ENCODE measurements at regions not wholly inside any gene's neighbourhood (a gene's known extent, or its start where the extent isn't known, plus 50 kb on each side); places are given as distances from the start of the nearest gene placed in this dataset.

- no peaks in the 10 kb centered on the region for H3K4me1 Mint-ChIP-seq
- H3K27ac Mint-ChIP-seq: no peak overlapping the region
- no peaks in the 10 kb centered on the region for H4K20me1 ChIP-seq (ENCODE audit: control insufficient read depth, insufficient read depth, low read length, poor library complexity, severe bottlenecking)
- no peaks in the 10 kb centered on the region for H3K79me2 ChIP-seq (ENCODE audit: control insufficient read depth, insufficient read depth, low read length)
- no peak overlapping the region for H3K9ac ChIP-seq (ENCODE audit: low read length)
- H3K36me3 ChIP-seq (replicated peaks in 1 of 2; ENCODE audit: control extremely low read depth in 1 of 2, control insufficient read depth in 1 of 2, extremely low read depth in 1 of 2, insufficient read depth in 2 of 2, low read length in 1 of 2): no peaks in the 10 kb centered on the region
- WGBS (ENCODE audit: insufficient coverage): no CpG with 5 or more reads among the region's 1 CpG
- intact Hi-C loops (cut with micrococcal nuclease): no loop called here
- H2AFZ ChIP-seq (ENCODE audit: insufficient read depth, low read depth, low read length, poor library complexity, severe bottlenecking): no peak overlapping the region
- no peak overlapping the region for H3K4me3 Mint-ChIP-seq
- H3K4me2 ChIP-seq (replicated peaks; ENCODE audit: low read depth, low read length, poor library complexity, severe bottlenecking): no peak overlapping the region
- peaks cover 7% of the 10 kb centered on the region for H3K9me3 Mint-ChIP-seq (ENCODE audit: insufficient read depth)
- no peak overlapping the region for H3K4me3 ChIP-seq (ENCODE audit: control extremely low read depth in 1 of 5, extremely low read depth in 1 of 5, insufficient read depth in 1 of 5, low read depth in 2 of 5, low read length in 4 of 5)
- peaks cover 0 to 3% (median 0%) of the 10 kb centered on the region in 3 donors for H3K9me3 ChIP-seq (ENCODE audit: control extremely low read depth in 1 of 3, control insufficient read depth in 2 of 3, insufficient read depth in 1 of 3, low read length in 2 of 3)
- ChIA-PET CTCF (no interaction called here), POLR2A (no interaction called here)
- DNase-seq (no peak), ATAC-seq (ENCODE audit: low read depth) (no peak)
- no peaks in the 10 kb centered on the region for H3K27me3 Mint-ChIP-seq
- H3K27me3 ChIP-seq (replicated peaks in 1 of 4; ENCODE audit: control extremely low read depth in 1 of 4, control insufficient read depth in 3 of 4, insufficient read depth in 4 of 4, low read length in 3 of 4): no peaks in the 10 kb centered on the region
- no peak for TF ChIP-seq CTCF (IDR thresholded peaks at IDR 0.05)
- no peak for TF ChIP-seq EZH2 (IDR thresholded peaks at IDR 0.05; ENCODE audit: borderline replicate concordance, insufficient read depth, low read depth, low read length, poor library complexity, severe bottlenecking)
- H3K4me1 ChIP-seq (ENCODE audit: control insufficient read depth in 2 of 2, insufficient read depth in 2 of 2, low read length in 2 of 2): no peaks in the 10 kb centered on the region
- H3K27ac ChIP-seq (ENCODE audit: low read length in 2 of 2): no peak overlapping the region
These were observed 186.1 kb downstream of the BMP2 start for GRCh38 chr20:6953611-6954010.

DNA sequence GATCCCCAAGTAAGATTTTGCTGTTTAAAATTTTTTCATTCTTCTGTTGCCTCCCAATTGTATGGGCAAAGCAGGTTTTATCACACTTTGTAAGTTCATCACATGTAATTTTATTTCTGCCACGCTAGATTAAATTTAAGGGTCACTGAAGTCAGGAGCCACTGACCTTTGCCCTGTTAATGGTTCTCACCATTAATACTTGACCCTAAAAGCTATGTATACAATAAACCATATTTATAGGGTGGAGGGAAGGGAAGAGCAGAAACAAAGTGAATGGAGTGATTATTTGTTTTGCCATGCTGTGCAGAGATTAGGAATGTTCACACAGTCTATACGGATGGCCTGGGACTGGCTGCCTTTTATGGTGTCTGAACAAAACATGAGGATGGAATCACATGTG lies 186.7 kb downstream of the BMP2 start:
- Histone ChIP-seq H2AFZ (ENCODE audit: insufficient read depth, low read depth, low read length, poor library complexity, severe bottlenecking) (no peak overlapping the region), H3K4me3 (ENCODE audit: control extremely low read depth in 1 of 5, extremely low read depth in 1 of 5, insufficient read depth in 1 of 5, low read depth in 2 of 5, low read length in 4 of 5) (no peak overlapping the region), H3K27ac (ENCODE audit: low read length in 2 of 2) (no peak overlapping the region), H3K36me3 (replicated peaks in 1 of 2; ENCODE audit: control extremely low read depth in 1 of 2, control insufficient read depth in 1 of 2, extremely low read depth in 1 of 2, insufficient read depth in 2 of 2, low read length in 1 of 2) (no peaks in the 10 kb centered on the region), H3K9me3 (ENCODE audit: control extremely low read depth in 1 of 3, control insufficient read depth in 2 of 3, insufficient read depth in 1 of 3, low read length in 2 of 3) (peaks cover 0 to 3% (median 0%) of the 10 kb centered on the region in 3 donors), H3K4me2 (replicated peaks; ENCODE audit: low read depth, low read length, poor library complexity, severe bottlenecking) (no peak overlapping the region), H4K20me1 (ENCODE audit: control insufficient read depth, insufficient read depth, low read length, poor library complexity, severe bottlenecking) (no peaks in the 10 kb centered on the region), H3K27me3 (replicated peaks in 1 of 4; ENCODE audit: control extremely low read depth in 1 of 4, control insufficient read depth in 3 of 4, insufficient read depth in 4 of 4, low read length in 3 of 4) (no peaks in the 10 kb centered on the region), H3K79me2 (ENCODE audit: control insufficient read depth, insufficient read depth, low read length) (no peaks in the 10 kb centered on the region), H3K4me1 (ENCODE audit: control insufficient read depth in 2 of 2, insufficient read depth in 2 of 2, low read length in 2 of 2) (no peaks in the 10 kb centered on the region), H3K9ac (ENCODE audit: low read length) (no peak overlapping the region)
- 100% methylated on average over 1 of the region's 2 CpGs for WGBS (ENCODE audit: insufficient coverage)
- Mint-ChIP-seq H3K4me3 (no peak overlapping the region), H3K9me3 (ENCODE audit: insufficient read depth) (peaks cover 7% of the 10 kb centered on the region), H3K27me3 (no peaks in the 10 kb centered on the region), H3K4me1 (no peaks in the 10 kb centered on the region), H3K27ac (no peak overlapping the region)
- CTCF ChIA-PET: no interaction called here
- DNase-seq (no peak), ATAC-seq (ENCODE audit: low read depth) (no peak)
- intact Hi-C loops (cut with micrococcal nuclease): no loop called here
- TF ChIP-seq EZH2 (IDR thresholded peaks at IDR 0.05; ENCODE audit: borderline replicate concordance, insufficient read depth, low read depth, low read length, poor library complexity, severe bottlenecking) (no peak), CTCF (IDR thresholded peaks at IDR 0.05) (no peak)
- POLR2A ChIA-PET: no interaction called here

Measured in B cell (primary cell).